ENCODE measurements at regions not wholly inside any gene's neighbourhood (a gene's known extent, or its start where the extent isn't known, plus 50 kb on each side); places are given as distances from the start of the nearest gene placed in this dataset.

DNA sequence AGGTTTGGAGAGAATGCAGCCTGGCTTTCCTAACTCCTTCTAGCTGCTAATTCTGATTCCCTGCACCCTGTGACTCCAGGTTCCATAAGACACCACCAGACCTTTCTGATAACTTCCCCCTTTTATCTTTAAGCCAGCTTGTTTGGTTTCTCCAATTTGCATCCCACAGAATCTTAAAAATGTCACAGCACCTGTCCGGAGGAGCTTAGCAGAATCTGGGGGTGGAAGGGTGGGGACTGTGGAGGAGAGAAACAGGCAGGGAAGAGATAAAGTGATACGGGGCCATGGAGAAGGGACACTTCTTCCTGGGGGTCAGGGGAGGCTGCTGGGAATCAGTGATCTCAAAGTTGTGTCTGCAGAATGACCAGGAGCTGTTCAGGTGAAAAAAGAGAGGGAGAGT, 59.4 kb downstream of the FOXL1 start:
- no peaks in the 10 kb centered on the region for H3K36me3 ChIP-seq
- no peaks in the 10 kb centered on the region for H3K9me3 ChIP-seq
- peaks cover 7% of the 10 kb centered on the region for H3K27me3 ChIP-seq
- intact Hi-C loops (cut with DNase I) = no loop called here
- no peaks in the 10 kb centered on the region for H3K4me1 ChIP-seq
- TF ChIP-seq, protein P1, sequence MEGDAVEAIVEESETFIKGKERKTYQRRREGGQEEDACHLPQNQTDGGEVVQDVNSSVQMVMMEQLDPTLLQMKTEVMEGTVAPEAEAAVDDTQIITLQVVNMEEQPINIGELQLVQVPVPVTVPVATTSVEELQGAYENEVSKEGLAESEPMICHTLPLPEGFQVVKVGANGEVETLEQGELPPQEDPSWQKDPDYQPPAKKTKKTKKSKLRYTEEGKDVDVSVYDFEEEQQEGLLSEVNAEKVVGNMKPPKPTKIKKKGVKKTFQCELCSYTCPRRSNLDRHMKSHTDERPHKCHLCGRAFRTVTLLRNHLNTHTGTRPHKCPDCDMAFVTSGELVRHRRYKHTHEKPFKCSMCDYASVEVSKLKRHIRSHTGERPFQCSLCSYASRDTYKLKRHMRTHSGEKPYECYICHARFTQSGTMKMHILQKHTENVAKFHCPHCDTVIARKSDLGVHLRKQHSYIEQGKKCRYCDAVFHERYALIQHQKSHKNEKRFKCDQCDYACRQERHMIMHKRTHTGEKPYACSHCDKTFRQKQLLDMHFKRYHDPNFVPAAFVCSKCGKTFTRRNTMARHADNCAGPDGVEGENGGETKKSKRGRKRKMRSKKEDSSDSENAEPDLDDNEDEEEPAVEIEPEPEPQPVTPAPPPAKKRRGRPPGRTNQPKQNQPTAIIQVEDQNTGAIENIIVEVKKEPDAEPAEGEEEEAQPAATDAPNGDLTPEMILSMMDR (IDR thresholded peaks at IDR 0.05) = no peak
- H3K4me3 ChIP-seq = no peak overlapping the region
- no peak for ATAC-seq
- DNase-seq = no peak
- H3K27ac ChIP-seq = no peak overlapping the region

DNA sequence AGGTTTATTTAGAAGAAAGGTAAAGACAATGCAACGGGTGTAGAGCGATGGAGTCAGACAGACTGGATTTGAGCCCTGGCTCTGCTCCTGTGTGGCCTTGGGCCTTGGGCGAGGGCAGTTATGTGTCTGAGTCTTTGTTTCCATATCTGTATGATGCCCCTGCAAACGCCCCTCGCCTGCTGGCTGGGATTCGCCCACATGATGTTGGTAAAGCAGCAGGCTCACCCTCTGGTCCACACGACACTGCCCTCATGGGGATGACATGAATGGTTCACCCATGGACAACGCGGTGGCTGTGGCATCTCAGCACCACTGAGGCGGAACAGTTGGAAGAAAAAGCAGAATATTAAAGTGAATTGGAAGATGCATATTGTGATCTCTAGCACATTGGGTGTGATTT, 60.3 kb downstream of the FOXL1 start:
- no peaks in the 10 kb centered on the region for H3K4me1 ChIP-seq
- H3K36me3 ChIP-seq = no peaks in the 10 kb centered on the region
- TF ChIP-seq, protein P1 (IDR thresholded peaks at IDR 0.05) = no peak
- no peak overlapping the region for H3K4me3 ChIP-seq
- intact Hi-C loops (cut with DNase I) = no loop called here
- peaks cover 7% of the 10 kb centered on the region for H3K27me3 ChIP-seq
- H3K9me3 ChIP-seq = no peaks in the 10 kb centered on the region
- no peak overlapping the region for H3K27ac ChIP-seq
- ATAC-seq (no peak), DNase-seq (no peak)

- Histone ChIP-seq H3K4me3 (no peak overlapping the region), H3K27me3 (peaks cover 7% of the 10 kb centered on the region), H3K27ac (no peak overlapping the region), H3K4me1 (no peaks in the 10 kb centered on the region), H3K9me3 (no peaks in the 10 kb centered on the region), H3K36me3 (no peaks in the 10 kb centered on the region)
- TF ChIP-seq, protein P1 (IDR thresholded peaks at IDR 0.05) = no peak
- intact Hi-C loops (cut with DNase I) = no loop called here
- ATAC-seq (no peak), DNase-seq (no peak)
These were observed 61.0 kb downstream of the FOXL1 start for GRCh38 chr16:86639354-86639753.

GRCh38 chr16:86640265-86640843, 62.0 kb downstream of the FOXL1 start:
- no peak overlapping the region for H3K27ac ChIP-seq
- H3K4me1 ChIP-seq = no peaks in the 10 kb centered on the region
- DNase-seq = no peak
- ATAC-seq = no peak
- H3K36me3 ChIP-seq = no peaks in the 10 kb centered on the region
- TF ChIP-seq, protein P1 (IDR thresholded peaks at IDR 0.05) = no peak
- H3K27me3 ChIP-seq = peaks cover 7% of the 10 kb centered on the region
- no peak overlapping the region for H3K4me3 ChIP-seq
- intact Hi-C loops (cut with DNase I) = no loop called here
- H3K9me3 ChIP-seq = no peaks in the 10 kb centered on the region

GRCh38 chr16:86642087-86642486, 63.7 kb downstream of the FOXL1 start:
- H3K9me3 ChIP-seq = no peaks in the 10 kb centered on the region
- no peak for ATAC-seq
- intact Hi-C loops (cut with DNase I) = no loop called here

More at GRCh38 chr16:86642087-86642486, 63.7 kb downstream of the FOXL1 start:
- TF ChIP-seq, protein P1 (IDR thresholded peaks at IDR 0.05) = no peak
- Histone ChIP-seq H3K4me1 (no peaks in the 10 kb centered on the region), H3K27ac (no peak overlapping the region), H3K4me3 (no peak overlapping the region), H3K27me3 (peaks cover 7% of the 10 kb centered on the region), H3K36me3 (no peaks in the 10 kb centered on the region)
- DNase-seq = no peak

Data from upper lobe of right lung (tissue), 1 donor.